H54 (cell line): ENCODE measurements at regions not wholly inside any gene's neighbourhood (a gene's known extent, or its start where the extent isn't known, plus 50 kb on each side); places are given as distances from the start of the nearest gene placed in this dataset.

Experiments used
- DNase-seq: peaks from one replicate; pipeline ENCODE4 v3.0.0; 2011; ENCODE audit warnings: low spot score, mixed read lengths; ENCODE audit not compliant: insufficient read length
- FAIRE-seq: peaks from 3 replicates; lab custom pipeline; 2011; peaks lifted over from hg19 to GRCh38; lab: Jason Lieb, UNC
- POLR2A ChIP-seq: IDR thresholded peaks from 2 replicates; pipeline ENCODE4 v1.6.1; 2011; ENCODE audit warnings: low read depth, mild to moderate bottlenecking, low read length

DNA sequence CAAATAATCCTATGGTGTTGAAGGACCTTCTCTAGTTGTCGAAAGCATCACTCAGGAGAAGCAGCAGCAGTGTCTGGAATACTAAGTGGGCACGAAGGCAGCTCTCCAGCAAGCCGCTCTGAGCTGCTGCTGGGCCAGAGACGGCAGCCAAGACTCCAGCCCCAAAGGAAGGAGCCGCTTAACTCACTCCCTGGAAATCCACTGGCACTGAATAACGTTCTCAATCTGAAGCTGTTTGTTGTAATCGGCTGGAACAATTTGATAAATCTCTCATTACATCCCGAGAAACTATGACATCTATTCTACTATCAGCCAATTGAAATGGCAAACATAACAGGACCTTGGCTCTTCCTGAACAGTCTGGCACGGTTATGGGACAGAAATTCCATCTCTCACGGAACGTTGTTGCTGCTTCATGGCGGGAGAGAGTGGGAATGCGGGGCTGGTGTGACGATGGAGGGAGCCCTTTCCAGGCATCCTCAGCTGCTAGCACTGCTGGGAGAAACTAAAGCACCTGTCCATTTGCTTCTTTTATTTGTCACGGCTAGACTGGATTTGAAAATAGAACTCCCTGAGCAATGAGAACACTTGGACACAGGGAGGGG lies 331.5 kb upstream of the RNF32 start:
- DNase-seq: no peak
- no peak for TF ChIP-seq POLR2A
- FAIRE-seq: no peak

DNA sequence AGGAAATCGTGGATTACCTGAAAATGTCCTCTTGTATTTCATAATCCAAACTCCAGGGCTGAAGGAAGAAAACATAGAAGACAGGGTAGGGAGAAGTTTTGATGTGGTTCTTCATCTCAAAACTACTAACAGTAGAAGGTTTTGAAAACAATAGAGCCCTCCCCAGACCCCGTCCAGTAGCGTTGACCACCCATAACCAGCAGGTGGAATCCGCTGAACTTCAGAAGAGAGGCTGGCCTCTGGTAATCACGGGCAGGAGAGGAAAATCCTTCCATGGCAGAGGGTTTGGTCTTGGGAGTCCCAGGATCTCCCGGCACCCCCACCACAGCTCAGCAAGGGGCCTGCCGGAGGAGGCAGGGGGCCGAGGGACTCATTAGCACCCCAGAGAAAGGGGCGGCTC lies 333.4 kb upstream of the RNF32 start:
- FAIRE-seq (no peak), DNase-seq (no peak)
- no peak for TF ChIP-seq POLR2A

DNA sequence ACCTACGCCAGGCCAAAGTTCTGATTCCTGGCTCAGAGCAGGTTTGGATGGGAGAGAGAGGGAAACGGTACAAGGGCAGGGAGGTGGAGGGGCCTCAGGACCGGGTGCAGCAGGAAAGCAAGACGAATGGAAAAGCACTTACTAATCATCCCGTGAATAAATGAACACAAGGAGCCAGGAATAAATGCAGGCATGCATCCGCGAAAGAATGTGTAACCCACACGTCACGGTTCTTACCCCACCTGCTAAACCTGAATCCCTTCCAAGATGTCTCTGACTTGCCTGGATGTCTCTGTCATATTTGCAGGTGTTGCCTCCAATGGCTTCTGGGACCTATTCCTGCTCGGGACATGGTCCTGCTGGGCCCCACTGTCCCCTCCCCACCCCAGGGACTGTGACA lies 335.2 kb upstream of the RNF32 start:
- no peak for DNase-seq
- FAIRE-seq: no peak
- no peak for TF ChIP-seq POLR2A

DNA sequence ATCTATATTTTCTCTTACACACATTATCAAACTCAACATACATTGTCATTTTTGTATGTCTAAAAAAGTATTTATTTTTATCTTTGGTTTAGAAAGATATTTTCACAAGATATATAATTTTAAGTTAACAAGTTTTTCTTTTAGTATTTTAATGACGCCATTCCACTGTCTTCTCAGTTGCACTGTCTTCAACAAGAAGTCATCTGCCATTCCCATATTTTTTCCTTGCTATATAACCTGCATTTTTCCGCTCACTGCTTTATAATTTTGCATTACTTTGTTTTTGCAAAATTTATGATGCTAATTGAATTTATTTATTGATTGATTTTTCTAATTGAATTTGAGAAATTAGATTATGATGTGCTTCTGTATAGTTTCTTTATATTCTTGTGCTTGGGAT lies 357.8 kb upstream of the RNF32 start:
- no peak for TF ChIP-seq POLR2A
- DNase-seq (no peak), FAIRE-seq (no peak)

DNA sequence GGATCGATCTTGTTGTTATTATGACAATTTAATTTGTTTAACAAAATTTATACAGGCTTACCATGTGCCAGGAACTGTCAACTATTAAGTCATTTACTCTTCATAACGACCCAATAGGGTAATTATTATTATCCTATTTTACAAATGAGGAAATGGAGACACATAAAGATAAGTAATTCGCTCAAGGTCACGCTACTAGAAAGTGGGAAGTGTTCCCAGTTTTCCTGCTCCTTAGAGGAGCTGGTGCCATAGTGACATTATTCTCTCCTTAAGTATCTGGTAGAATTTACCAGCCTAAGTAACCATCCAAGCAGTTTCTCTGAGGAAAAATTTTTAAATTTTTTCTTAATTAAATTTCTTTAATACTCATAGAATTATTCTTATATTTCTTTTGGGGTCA lies 360.9 kb upstream of the RNF32 start:
- FAIRE-seq: no peak
- DNase-seq: no peak
- no peak for TF ChIP-seq POLR2A

- FAIRE-seq: no peak
- DNase-seq: no peak
- TF ChIP-seq POLR2A: no peak
Observed at GRCh38 chr7:156275292-156275691, 365.3 kb upstream of the RNF32 start.

- TF ChIP-seq POLR2A: no peak
- no peak for FAIRE-seq
Observed at GRCh38 chr7:156274557-156274956, 366.0 kb upstream of the RNF32 start.

GRCh38 chr7:156261581-156261980 lies 379.0 kb upstream of the RNF32 start:
- FAIRE-seq (no peak), DNase-seq (no peak)
- TF ChIP-seq POLR2A: no peak

More at GRCh38 chr7:156274557-156274956, 366.0 kb upstream of the RNF32 start:
- no peak for DNase-seq

GRCh38 chr7:156257904-156258303 lies 382.7 kb upstream of the RNF32 start:
- TF ChIP-seq POLR2A: no peak
- FAIRE-seq (no peak), DNase-seq (no peak)

DNA sequence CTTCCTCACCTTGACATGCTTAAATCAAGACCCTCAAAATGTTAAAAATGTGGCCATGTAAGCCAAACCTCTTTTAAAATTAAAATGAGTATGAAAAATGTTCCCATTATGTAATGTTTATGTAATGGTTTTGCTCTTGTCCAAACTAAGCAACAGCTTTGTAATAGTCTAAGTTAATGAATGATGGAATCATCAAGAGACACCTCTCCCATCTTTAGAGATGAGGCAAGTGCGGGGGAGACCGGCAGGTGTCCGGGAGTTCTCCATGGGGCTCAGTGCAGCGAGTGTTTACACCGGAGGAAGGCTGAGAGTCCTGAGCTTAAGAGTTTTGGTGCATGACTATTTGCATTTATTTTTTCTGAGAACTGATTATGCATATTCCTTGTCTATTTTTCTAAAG lies 384.9 kb upstream of the RNF32 start:
- DNase-seq (no peak), FAIRE-seq (no peak)
- TF ChIP-seq POLR2A: no peak

GRCh38 chr7:156251861-156252260 lies 388.7 kb upstream of the RNF32 start:
- FAIRE-seq (no peak), DNase-seq (no peak)
- TF ChIP-seq POLR2A: no peak

- no peak for TF ChIP-seq POLR2A
- FAIRE-seq: no peak
- DNase-seq: no peak
Observed at GRCh38 chr7:156240532-156240931, 400.0 kb upstream of the RNF32 start.

GRCh38 chr7:156238366-156239133 lies 402.0 kb upstream of the RNF32 start:
- FAIRE-seq (no peak), DNase-seq (no peak)
- no peak for TF ChIP-seq POLR2A

DNA sequence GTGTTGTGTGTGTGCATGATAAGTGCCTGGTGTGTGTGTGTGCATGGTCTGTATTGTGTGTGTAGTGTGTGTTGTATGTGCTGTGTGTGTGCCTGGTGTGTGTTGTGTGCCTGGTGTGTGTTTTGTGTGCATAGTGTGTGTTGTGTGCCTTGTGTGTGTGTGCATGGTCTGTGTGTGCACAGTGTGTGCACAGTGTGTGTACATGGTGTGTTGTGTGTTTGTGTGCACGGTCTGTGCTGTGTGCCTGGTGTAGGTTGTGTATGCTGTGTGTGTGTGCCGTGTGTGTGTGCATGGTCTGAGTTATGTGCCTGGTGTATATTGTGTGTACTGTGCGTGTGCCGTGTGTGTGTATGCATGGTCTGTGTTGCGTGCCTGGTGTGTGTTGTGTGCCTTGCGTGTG lies 403.0 kb upstream of the RNF32 start:
- no peak for FAIRE-seq
- no peak for DNase-seq
- TF ChIP-seq POLR2A: no peak
